Limb (tissue), 2 donors: ENCODE measurements at regions not wholly inside any gene's neighbourhood (a gene's known extent, or its start where the extent isn't known, plus 50 kb on each side); places are given as distances from the start of the nearest gene placed in this dataset.

Experiments
- DNase-seq, 2 donors: peaks; one replicate each; pipeline ENCODE4 v3.0.0-alpha.2; 2016; ENCODE audit errors: extremely low spot score in 2 of 2

DNA sequence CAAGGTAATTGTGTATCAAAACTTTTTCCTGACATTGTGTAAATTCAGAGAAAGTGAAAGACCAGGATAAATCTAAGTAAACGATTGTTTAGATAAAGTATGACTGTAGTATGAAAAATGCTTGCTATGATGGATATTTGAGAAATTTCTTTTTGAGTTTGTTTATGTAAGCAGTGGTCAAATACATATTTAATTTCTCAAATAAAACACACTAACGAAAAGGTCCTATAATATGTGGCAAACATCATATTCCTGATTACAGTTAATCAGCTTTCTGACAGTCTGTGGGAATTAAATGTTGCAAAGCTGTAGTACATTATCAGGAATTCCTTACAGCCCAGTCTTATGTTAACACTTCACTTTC, 636.9 kb downstream of the MMUT start:
- DNase-seq: no peak

DNA sequence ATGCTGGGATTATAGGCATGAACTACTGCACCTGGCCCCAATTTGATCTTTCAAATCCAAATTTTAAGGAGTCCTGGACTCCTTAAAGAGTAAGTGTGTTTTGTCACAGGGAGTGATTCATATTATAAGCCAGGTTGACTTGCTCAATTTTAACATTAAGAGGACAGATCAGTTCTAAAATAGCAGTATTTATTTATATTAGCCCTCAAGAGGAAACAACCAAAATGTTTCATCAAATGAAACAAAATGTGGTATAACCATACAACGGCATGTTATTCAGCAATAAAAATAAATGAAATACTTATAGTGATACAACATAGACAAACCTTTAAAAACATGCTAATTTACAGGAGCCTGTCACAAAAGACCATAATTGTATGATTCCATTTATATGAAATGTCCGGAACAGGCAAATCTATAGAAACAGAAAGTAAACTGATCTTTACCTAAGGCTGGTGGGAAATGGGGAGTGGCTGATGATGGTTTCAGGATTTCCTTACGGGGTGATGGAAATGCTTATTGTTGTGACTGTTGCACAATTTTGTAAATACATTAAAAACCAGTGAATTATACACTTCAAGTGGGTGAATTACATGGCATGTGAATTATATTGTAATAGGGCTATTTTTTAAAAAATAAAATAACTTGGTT, 637.4 kb downstream of the MMUT start:
- no peak for DNase-seq

DNA sequence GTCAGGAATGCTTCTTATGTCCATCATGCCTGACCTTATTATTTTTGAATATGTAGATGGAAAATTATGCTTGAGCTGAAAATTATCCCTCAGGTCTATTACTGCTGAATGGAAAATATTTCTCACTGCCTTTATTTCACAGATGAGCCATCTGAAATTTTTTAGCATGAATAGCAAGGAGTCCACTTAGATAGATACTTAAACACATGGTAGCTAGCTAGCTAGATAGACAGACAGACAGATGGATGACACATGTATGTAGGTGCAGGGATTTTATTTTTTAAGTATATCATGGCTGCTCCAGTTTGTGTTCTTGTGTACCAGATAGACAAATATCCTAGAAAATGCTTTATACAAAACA, 645.0 kb downstream of the MMUT start:
- no peak for DNase-seq

- DNase-seq: no peak
These were observed 645.6 kb downstream of the MMUT start for GRCh38 chr6:48817333-48818051.

- DNase-seq: no peak
These were observed 648.1 kb downstream of the MMUT start for GRCh38 chr6:48814957-48815356.

GRCh38 chr6:48813836-48814235, 649.2 kb downstream of the MMUT start:
- no peak for DNase-seq

DNA sequence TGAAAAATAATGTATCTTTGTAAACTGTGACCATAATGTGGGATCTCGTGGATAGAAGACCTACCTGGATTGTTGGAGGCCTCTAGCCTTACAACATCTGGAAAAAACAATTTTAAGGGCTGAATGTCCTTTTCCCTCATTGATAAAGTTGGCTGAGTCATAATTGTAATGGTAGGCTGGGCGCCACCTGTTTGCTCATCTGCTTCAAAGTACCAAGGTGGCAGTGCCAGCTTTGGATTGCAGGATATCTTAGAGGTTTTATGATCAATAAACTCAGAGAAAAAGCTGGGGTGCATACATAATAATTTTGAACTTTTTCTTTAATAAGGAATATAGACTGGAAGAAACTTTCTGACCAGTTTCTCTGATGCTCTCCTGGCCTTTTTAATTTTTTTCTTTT, 653.4 kb downstream of the MMUT start:
- no peak for DNase-seq

GRCh38 chr6:48809245-48809644, 653.8 kb downstream of the MMUT start:
- DNase-seq: no peak

- DNase-seq: no peak
These were observed 664.8 kb downstream of the MMUT start for GRCh38 chr6:48798296-48798695.

GRCh38 chr6:48782225-48782624, 671.2 kb upstream of the PTCHD4 start:
- DNase-seq: no peak

- DNase-seq: no peak
These were observed 666.4 kb upstream of the PTCHD4 start for GRCh38 chr6:48777411-48777810.

DNA sequence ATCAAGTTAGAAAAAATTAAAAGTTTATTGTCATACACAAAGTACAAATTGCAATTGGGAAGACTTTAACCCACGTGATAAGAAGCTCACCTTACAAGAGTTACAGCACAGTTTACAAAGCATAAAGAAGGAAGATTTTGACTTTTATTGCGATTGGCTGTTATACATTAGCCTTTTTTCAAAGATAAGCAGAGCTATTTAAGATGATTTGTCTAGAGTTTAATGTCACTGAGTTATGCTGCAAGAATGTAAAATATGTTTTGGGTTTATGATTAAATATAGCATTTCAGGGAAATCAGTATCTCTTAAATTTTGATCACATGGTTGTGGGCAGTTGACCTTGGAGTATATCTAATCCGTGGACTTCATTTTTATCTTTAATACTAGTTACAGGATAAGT, 664.2 kb upstream of the PTCHD4 start:
- no peak for DNase-seq

DNA sequence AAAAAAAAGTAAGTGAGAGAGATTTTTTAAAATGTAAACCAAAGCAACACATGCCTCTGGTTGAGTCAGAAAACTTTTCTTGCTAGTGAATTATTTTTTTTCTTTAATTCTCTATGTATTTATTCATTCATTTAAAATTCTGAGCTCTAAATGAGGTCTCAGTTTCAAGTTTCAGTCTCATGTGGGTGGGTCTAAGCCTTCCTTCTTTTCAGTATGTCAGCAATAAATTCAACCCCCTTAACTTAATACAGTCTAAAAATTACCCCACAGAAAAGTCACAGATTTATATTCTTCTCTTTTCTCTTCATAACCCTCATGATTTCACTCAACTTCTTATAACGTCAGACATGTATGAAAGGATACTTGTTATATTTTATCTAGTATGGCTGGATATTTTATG, 663.3 kb upstream of the PTCHD4 start:
- DNase-seq: no peak

DNA sequence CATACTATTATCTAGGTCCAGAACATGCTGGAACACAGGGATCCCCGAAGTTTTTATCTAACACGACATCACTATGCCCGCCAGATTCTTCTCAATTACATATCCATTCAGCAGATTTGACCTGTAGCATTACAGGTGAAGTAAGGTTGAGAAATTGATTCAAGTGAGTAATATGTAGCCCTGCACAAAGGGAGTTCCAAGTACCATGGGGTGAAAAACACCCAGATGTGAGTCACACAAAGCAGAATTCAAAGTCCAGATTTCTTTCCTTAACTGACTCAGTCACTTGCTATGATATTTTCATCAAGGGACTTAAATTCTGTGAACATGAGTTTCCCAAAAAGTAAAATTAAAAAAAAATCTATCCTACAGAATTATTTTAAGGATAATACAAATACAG, 655.4 kb upstream of the PTCHD4 start:
- DNase-seq: no peak

DNA sequence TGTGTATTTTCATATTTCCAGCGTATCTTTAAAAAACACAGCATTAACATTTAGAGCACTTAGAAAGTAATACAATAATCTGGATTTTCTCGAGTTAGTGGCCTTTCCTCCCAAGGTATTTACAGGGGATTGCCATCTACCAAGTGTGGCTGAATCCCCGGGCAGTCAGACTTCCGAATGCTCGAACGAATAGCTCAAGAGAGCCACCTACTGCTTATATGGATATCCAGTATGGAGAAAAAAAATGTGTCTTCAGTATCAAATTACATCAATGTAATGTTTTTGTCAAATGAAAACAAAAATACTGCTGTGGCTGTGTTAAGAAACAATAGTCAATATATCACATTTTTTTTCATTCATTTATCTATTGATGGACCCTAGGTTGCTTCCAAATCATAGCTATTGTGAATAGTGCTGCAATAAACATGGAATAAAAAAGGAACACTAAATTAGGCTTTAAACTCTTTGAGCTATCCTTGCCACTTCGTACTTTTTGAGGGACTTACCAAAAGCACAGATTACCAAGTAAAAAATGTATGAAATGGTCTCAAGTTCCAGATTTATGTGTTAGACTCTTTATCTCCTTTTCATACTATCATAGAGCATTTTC, 654.5 kb upstream of the PTCHD4 start:
- peak in 1 of 2 donors; percentile 77 for DNase-seq

DNA sequence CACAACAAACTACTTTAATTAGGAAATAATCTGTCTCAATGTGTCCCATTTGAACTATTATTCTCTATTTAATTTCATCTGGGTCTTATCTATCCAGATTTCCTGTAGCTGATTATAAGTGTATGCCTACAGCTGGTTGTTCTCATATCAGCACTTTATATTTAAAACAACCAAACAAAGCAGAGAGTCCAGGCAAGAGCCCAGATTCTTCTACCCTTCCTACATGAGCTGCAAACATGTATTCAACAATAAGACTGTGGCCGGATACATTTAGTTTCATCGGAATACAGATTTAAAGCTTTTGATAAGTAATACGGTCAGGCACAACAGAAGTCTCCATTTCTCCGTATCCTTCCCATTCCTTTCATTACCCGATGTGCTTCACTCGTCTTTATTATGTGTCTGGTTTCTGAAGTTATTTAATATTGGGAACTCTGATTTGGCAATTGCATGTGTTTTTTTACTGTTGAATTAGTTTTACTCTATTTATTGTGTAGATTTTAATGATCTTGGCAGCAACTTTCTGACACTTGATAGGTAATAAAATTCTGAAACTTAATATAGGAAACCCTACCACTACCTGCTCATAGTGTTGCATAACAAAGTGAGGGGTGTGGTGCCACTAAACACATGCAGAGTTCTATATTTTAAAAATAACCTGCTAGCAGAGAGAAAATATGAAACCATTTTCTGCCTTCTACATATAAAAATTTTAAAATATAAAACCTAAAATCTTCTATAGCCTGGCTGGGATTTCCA, 653.5 kb upstream of the PTCHD4 start:
- DNase-seq: no peak

- DNase-seq: no peak
These were observed 646.7 kb upstream of the PTCHD4 start for GRCh38 chr6:48757661-48758060.

DNA sequence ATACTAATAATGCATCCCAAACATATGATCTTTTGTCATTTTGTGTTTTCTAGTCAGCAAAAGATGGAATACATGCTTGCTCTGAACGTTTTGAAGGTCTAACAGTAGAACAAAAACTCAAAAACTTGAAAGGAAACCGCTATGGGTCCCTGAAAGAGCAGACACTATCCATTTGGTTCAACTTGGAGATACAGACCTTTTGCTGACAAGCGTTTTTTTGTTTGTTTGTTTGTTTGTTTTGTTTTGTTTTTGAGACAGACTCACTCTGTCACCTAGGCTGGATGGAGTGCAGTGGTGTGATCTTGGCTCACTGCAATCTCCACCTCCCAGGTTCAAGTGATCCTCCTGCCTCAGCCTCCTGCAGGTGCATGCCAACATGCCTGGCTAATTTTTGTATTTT, 644.3 kb upstream of the PTCHD4 start:
- DNase-seq: no peak

DNA sequence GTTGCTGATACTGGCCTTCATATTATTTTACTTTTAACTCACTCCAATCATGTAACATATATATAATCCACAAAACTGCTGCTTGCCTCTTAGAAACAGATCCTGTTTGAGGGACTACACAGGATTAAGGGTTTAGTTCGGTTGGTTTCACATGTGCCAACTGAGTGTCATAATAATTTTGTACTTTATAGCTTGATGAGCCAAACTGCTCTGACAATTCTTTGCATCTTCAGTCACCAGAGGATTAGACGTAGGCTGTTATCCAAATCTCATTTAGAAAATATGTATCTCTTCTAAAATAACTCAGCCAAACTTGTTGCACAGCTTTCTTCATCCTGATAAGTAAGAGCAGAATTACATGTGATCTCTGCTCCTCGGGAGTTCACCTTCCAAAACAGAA, 643.6 kb upstream of the PTCHD4 start:
- no peak for DNase-seq

- no peak for DNase-seq
These were observed 639.9 kb upstream of the PTCHD4 start for GRCh38 chr6:48750861-48751260.

DNA sequence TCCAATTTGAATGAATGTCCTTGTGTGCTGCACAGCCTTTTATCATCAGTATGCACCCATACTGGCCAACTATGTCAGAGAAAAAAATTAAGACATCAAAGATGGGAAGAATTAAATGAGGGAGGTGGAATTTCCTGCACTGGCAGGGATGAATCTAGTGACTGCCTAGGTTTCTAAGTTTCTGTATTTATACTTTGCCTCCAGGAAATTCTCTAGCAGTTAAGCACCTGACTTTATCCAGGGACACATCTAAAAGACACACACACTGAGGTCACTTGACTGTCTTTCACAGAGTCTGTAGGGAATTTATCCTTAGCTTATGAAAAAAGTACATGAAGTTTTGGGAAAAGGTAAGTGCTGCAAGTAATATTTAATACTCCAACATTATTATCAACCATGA, 636.5 kb upstream of the PTCHD4 start:
- DNase-seq: no peak

DNA sequence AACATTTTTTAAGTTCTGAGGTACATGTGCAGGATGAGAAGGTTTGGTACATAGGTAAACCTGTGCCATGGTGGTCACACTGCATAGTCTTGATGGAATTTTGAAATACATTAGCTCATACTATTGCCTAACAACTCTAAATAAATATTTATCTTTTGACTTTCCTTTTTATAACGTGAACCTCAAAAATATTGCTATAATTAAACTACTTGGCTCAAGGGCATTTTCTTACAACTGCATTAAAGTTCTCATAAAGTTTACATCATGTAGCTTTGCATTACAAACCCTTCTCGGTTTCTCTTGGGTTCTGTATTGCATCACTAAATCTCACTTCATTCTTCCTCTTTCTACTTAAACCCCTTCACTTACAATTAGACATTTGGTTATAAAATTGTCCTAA, 636.0 kb upstream of the PTCHD4 start:
- no peak for DNase-seq
